ENCODE measurements at regions not wholly inside any gene's neighbourhood (a gene's known extent, or its start where the extent isn't known, plus 50 kb on each side); places are given as distances from the start of the nearest gene placed in this dataset.
"Not testable (repeated sequence)": the region's sequence is repeated elsewhere in the genome, so short reads cannot be mapped to it uniquely, and the experiment has no call there.

DNA sequence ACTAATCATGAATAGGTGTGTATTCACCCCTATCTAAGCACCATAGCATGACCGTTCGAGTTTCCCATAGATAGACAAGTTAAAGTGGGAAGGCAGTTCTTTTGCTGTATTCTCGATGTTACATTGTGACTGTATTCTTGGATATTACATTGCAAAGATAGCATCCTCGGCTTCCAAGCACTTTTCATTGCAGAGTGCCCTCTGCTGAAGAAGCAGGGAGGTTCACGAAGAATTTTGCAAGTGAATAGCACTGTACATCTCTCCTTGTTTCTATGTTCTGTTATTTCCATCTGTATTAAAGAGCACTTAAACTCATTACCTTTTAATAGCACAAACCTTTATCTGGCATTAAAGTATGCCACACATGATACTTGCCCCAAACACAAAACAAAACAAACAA is 426.7 kb upstream of the ARX start:
- DNase-seq (ENCODE audit: low read depth) = no peak

DNA sequence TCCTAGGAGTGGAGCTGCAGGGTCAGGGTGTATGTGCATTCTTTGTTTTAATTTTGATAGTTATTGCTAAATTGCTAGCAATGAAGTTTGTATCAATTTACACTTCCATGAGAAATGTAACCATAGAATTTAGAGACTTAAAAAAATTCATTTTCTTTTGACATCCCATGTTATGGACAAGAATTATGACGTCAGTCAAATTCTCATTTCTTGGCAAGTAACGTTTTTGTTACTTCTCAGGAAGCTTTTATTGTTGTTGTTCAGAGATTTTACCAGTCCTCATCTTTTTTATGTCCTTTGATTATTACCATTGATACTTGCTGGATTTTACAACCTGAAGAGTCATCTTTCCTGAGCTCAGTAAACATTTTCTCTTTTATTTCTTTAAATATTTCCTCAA is 417.5 kb upstream of the ARX start:
- DNase-seq (ENCODE audit: low read depth) = no peak

DNA sequence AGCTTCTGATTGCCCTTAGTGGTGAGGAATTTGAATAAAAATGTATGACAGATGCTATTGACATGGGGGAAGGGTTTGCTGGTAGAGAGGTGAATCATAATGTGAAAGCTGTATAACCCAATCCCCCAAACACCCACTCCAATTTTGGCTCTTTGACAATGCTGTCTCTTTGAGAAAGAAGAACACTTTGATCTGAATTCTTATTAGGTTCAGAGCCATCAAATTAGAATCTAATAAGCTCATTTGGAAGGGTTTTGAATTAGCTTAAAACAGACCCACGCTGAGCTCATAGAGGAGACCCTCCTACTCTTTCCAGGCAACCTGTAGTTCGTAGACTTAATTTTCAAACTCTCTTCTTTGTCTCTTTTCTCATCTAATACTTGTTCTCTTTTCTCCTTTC is 416.6 kb upstream of the ARX start:
- DNase-seq (ENCODE audit: low read depth) = no peak

DNA sequence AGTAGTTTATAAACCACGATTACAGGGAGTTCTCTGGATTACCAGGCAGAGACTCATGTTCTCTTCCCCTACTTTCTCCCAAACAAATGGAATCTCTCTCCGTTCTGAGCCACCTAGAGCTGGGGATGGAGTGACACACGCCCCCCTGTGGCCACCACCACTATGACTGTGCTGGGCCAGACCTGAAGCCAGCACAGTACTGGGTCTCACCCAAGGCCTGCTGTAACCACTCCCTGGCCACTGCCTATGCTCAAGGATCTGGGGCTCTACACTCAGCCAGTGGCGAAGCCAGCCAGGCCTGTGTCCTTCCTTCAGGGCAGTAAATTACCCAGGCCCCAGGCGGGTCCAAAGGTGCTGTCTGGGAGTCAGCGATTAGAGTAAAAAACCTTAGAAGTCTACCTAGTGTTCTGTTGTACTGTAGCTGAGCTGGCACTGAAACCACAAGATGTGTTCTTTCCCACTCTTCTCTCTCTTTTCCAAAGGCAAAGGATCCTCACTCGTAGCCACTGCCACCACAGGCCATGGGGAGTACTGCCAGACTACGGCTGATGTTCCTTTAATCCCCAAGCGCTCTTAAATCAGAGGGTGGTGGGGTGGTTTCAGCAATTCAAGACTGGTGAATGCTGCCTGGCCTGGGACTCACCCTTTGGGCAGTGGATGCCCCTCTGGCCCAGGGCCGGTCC is 412.2 kb upstream of the ARX start:
- DNase-seq (ENCODE audit: low read depth) = no peak

DNA sequence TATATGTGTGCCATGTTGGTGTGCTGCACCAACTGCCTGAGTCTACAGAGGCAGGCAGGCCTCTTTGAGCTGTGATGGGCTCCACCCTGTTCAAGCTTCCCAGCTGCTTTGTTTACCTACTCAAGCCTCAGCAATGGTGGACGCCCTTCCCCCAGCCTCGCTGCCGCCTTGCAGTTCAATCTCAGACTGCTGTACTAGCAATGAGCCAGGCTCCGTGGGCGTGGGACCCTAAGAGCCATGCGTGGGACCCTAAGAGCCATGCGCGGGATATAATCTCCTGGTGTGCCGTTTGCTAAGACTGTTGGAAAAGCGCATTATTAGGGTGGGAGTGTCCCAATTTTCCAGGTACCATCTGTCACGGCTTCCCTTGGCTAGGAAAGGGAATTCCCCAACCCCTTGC is 388.4 kb upstream of the ARX start:
- DNase-seq (ENCODE audit: low read depth) = not testable (repeated sequence)

DNA sequence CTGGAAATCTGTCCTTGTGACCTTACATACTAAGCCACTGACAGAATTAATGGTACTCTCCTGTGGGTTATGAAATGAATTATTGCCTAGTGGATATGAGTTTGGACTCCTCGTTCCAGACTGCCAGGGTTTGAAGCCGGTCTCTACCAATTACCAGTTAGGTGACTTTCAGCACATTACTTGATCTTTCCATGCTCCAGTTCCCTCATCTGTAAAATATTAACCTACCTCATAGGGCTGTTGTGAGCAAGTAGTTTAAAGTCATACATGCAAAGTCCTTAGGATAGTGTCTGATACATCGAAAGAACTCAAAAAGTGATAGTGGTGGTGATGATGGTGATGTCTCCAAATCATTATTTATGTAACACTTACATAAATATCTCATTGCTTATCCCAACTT is 373.5 kb upstream of the ARX start:
- no peak for DNase-seq (ENCODE audit: low read depth)

DNA sequence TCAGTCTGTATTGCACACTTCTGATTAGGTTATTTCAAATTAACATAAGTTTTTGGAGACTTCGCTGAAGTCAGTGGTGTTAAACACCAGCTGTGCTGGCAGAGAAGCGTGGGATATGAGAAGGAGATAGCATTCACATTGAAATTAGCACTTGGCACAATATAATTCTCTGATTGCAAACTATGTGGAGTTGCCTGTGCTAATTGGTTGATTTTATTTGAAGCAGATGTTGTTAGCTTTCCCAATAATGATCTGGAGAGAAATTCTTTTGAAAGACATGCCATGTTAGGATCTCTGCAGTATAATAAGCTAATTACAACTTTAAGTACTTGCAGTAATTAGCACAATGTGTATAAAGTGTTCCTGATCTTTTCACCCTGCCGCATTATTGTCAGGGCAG is 367.4 kb upstream of the ARX start:
- no peak for DNase-seq (ENCODE audit: low read depth)

DNA sequence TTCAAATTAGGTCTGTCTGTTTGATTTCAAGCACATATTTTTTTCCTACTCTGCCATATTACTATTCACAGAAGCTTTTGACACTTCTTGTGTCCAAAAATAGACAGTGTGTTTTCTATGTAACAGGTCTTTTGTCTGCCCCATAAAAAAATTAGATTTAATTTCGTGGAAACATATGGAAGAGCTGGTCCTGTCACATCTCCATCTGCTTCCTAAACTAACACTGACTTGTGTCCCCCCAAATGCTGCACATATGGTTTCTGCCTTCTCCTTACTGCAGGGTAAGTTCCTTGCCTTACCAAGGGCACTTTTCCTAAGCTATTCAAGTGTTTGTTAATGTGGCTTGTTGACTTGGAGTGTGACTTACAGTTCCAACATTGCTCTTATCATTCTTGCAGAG is 340.7 kb upstream of the ARX start:
- DNase-seq (ENCODE audit: low read depth) = no peak

DNA sequence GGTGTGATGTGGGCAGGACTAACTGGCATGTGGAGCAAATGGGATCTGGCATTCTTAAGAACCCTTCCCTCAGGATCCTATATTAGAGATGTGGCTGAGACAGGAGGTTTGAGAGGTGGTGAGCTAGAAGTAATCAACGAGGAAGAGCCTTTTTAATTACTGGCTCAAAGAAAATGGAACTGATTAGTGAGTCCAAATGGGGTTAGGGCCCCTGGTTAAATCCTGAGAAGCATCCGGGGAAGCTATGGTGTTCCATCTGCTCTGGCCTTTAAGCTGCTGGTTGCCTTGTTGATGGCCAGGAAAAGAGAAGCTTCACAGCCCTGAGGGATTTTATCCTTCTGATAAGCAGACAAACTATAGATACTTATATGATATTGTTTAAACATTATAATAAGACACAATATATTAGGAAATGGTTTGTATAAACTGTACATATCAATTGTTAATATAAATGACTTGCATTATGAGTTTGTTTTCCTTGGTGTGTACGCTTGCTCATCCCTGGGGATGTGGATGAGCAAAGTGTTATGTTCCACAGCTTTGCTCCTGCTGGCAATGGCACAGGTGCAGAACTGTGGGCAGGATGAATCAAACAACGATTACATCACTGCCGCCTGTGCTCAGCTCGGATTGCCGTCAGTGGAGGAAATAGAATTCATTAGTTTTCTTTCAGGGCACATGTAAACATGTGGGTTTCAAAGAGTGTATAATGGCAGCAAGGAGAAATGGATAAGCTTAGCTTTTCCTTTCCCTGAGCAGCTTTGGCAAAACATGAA is 328.6 kb upstream of the ARX start:
- no peak for DNase-seq (ENCODE audit: low read depth)

DNA sequence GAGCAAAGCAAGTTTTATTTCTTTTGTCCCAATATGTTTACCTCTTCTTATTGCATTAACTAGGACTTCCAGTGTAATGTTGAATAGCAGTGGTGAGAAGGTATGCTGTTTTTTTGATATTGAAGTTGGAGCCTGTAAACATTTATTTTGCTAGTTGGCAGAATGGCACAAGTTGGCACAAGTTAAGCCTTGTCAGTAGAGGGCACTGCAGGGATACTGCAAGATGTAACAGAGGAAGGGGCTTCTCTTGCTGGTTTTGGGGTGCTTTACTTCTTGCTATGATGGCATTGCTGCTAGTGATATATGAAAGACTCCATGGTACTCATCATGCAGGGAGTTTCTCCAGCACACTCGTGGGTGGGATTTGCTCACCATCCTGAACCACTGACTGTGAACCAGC is 327.3 kb upstream of the ARX start:
- no peak for DNase-seq (ENCODE audit: low read depth)

DNA sequence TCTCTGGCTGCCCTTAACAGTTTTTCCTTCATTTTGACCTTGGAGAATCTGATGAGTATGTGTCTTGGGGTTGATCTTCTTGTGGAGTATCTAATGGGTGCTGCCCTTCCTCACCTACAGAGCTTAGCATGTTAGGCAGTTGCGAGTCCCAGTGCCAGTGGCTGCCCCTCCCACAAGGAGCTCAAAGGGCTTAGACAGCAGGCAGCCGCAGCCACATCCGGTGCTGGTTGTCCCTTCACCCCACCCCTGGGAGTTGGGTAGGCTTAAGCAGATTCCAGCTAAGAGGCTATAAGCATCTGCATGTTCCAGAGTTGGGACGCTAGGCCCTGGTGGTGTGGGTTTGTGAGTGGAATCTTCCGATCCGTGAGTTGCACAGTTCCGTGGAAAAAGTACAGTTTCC is 322.1 kb upstream of the ARX start:
- DNase-seq (ENCODE audit: low read depth) = no peak

DNA sequence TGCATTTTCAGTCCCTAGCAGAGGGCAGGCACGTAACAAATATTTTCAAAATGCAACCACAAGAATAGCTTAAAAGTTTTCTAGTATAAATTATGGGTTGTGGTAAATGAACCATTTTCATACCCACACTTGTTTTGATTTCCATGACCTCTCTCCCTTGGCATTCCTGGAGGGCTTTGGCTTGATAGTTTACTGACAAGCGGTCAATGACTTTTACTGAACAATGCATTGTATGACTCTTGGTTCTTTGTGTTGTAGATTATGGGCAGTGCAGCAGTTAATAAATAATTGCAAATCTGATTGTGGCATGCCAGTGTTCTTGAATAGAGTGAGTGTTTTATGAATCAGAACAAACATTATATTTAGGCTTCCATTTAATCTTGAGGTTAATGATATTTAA is 285.2 kb upstream of the ARX start:
- no peak for DNase-seq (ENCODE audit: low read depth)

DNA sequence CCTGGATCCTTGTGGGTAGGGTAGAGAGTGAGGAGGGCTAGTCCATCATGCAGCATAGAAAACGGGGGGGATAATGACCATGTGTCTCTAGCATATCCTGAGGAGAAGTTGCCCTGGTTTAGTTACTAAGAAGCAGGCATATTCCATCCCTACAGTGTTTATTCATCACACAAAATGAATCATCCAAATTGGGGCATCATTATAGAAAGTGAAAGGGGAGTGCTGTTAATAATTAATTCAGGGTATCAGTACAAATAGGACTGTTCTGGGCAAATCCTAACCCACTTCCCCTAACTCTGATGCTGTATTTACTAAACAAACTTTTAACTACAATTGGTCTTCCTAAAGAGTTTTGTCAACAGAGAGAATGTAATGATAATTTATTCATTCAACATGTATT is 281.1 kb upstream of the ARX start:
- no peak for DNase-seq (ENCODE audit: low read depth)

DNA sequence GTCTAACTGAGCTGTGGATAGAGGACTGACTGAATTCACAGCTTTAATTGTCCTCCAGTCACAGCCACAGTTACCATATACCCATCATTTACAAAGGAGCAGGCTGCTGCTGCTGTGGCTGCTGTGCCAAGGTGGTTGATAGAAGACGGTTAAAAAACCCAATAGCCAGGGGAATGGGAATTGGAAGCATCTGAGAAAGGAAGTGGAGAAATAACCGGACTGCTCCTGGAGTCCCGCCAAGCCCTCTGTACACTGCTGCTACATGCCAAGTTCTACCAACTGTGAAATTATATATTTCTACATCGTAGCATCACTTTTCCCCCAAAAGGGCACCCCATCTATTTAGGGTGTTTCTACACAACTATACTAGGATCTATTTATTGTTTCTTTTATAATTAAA is 279.7 kb upstream of the ARX start:
- no peak for DNase-seq (ENCODE audit: low read depth)

DNA sequence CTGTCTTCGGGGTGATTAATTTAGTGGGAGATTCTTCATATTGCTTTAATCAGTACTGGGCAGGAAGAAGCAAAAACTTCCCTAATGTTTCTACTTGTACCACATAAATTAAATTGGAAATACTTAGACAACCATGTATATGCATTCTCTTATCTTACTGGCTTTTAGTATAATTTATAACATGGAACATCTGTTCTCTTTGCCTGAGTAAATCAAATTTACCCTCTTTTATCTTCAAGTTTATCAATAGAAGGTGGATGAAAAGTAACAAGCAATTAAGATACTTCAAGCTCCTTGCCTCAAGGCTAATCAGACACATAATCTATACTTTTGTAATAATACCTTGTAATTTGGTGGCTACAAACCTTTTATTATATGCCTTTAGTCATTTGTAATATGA is 274.4 kb upstream of the ARX start:
- DNase-seq (ENCODE audit: low read depth) = no peak

DNA sequence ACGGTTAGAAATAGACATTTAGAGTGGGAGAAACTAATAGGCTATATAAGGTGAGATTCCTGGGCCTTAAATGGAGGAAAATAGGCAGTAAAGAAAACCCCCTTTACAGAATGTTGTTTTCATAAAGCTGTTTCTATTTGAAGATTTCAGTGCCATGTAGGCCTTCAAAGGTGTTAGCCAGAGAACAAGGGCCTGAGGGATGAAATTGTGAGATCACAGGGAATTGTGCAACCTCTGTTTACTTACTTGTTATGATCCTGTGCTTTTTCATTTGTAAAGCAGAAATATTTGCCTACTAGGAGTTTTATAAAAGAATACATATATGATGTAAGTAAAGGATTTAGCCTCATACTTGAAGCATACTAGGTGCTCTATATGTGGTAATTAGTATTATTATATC is 272.9 kb upstream of the ARX start:
- DNase-seq (ENCODE audit: low read depth) = no peak

DNA sequence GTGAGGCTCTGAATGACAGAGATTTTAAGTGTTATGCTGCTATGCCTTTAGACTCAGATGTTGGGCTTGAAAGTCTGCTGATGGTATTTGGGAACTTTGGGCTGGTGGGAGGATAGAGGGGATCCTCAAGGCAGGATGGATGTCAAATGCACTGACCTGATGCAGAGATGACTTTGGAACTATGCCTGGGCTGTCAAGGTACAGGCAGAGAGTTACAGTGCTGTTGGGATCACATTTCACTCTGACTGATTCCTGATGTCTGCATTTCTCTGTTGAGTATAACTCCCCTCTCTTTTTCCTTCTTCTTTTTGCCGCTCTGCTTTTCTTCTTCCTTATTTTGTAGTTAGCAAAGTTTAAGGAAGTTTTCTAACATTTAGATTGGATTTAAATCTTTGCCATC is 271.8 kb upstream of the ARX start:
- DNase-seq (ENCODE audit: low read depth) = no peak

DNA sequence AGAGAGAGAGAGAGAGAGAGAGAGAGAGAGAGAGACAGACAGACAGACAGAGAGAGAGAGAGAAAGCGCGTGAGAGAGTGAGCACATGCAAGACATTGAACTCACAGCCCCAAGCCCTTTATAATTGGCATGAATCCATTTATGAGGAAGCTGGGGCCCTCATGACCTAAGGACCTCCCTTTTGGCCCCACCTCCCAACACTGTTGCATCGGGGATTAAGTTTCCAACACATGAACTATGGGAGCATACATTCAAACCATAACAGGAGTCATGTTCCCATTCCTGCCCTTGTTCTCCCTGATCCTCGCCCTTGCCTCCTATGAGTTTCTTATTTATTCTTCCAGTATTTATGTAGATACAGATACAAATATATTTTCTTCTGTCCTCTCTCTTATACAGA is 269.8 kb upstream of the ARX start:
- no peak for DNase-seq (ENCODE audit: low read depth)

DNA sequence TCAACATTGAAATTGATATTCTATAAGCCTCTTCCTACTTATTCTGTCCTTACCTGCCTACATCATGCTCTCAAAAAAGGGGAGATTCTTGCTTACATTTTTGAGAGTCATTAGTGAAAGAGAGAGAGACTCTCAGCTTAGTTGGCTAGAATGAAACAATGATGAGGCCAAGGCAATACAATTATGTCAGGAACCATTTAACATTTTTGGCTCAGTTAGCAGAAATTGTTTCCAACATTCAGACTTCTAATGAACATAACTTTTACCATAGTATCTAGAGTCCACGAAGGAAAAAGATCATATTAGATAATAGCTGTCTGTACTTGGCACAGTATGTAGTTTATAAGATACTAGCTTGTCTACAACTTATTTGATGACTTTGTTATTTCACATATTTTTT is 263.7 kb upstream of the ARX start:
- DNase-seq (ENCODE audit: low read depth) = no peak

DNA sequence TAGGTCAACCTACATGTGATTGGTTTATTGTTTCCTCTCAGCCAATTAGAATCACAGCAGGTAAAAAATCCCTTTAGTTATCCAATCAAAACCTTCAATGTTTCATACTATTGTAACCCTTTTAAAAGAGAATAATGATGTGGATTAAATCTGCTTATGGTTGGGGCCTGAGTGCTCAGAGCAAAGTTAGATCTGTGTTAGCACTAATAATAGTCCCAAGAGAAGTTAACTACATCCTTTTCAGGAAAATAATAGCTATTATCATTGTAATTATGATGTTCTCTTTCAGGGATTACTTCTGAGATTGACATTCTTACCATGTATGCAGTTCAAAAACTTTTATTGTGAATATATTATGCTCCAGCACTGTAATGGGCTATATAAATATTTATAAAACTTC is 262.6 kb upstream of the ARX start:
- DNase-seq (ENCODE audit: low read depth) = no peak

DNA sequence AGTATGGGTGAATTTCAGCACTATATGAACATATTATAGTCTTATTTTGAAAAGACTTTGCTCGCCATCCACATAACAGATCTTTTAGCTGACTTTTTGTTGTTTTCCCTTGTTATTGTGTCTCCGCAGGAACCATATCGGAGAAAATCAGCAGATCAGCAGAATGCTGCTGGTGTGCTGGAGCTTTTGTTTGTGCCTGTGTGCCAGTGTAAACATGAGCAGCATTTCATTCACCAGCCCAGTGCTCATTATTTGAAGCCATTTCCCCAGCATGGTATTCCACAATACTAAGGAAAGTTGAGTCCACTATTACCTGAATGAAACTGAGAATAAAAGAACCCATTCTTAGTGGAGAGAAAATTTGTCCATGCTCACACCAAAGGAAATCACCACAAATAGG is 261.8 kb upstream of the ARX start:
- no peak for DNase-seq (ENCODE audit: low read depth)

DNA sequence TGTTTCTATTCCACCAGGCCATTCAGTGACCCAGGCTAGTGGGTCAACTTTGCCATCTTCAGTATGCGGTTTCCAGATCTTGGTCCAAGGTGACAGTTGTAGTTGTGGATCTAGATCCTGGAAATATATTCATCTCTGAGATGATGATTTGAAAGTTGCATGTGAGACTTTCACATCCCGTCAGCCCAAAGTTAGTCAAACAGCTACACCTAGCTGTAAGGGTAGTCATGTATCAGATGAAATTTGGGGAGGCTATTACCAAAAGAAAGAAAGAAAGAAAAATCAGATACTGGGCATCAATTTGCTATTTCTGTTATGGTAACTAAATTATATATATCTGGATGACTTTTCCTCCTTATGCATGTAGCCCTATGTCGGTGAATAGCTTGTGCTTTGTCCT is 259.4 kb upstream of the ARX start:
- DNase-seq (ENCODE audit: low read depth) = no peak

DNA sequence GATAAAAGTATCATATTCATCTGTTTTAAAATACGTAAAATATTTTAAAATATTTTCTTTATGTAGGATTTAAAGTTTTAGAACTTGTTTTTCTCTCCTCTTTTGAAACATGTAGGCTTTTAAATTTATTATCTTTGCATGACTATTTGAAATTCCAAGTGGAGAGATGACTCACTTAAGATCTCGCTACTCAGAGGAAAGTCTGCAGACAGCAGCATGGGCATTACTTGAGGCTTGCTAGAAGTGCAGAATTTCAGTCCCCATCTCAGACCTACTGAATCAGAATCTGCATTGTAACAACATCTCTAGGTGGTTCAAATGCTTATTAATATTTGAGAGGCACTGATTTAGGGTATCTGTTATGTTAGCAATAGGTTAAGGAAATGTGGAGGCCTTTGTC is 225.7 kb upstream of the ARX start:
- DNase-seq (ENCODE audit: low read depth) = no peak

DNA sequence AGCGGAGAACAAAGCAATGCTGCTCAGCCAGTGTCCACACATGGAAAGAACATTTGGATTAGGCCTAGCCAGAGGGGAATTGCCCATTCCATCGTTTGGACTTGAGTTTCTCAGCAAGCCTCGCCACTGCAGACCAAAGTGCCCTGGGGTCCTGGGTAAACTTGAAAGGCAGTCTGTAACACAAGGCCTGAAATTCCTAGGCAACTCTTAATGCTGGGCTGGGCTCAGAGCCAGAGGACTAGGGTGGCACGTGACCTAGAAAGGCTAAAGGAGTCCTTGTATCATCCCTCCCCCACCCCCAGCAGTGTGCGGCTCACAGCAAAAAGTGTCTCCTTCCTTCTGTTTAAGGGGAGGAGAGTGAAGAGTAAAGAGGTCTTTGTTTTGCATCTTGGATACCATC is 210.4 kb upstream of the ARX start:
- DNase-seq (ENCODE audit: low read depth) = no peak
